Hepatocyte (in vitro differentiated cells): ENCODE measurements at regions not wholly inside any gene's neighbourhood (a gene's known extent, or its start where the extent isn't known, plus 50 kb on each side); places are given as distances from the start of the nearest gene placed in this dataset.

Experiments
- DNase-seq: peaks from one replicate; pipeline ENCODE4 v3.0.0-alpha.2; 2016; ENCODE audit warnings: low spot score
- H2AFZ ChIP-seq: fragments of 200-600 bp; sonication (generic); 2 replicates; pipeline ENCODE4 v1.6.0; 2016; ENCODE audit warnings: antibody characterized with exemption, mild to moderate bottlenecking
- H3K27ac ChIP-seq: fragments of 200-600 bp; sonication (generic); 2 replicates; pipeline ENCODE4 v1.5.1; 2016; ENCODE audit warnings: mild to moderate bottlenecking
- H3K27me3 ChIP-seq: fragments of 200-600 bp; sonication (generic); 2 replicates; pipeline ENCODE4 v1.6.1; 2016
- H3K36me3 ChIP-seq: fragments of 200-600 bp; sonication (generic); replicated peaks from 2 replicates; pipeline ENCODE4 v1.5.1; 2016; ENCODE audit warnings: low read depth; ENCODE audit not compliant: insufficient read depth
- H3K4me1 ChIP-seq: fragments of 200-600 bp; sonication (generic); 2 replicates; pipeline ENCODE4 v1.5.1; 2016; ENCODE audit warnings: mild to moderate bottlenecking, moderate library complexity; ENCODE audit not compliant: insufficient read depth
- H3K4me2 ChIP-seq: fragments of 200-600 bp; sonication (generic); 2 replicates; pipeline ENCODE4 v1.6.0; 2016
- H3K4me3 ChIP-seq: fragments of 200-600 bp; sonication (generic); 2 replicates; pipeline ENCODE4 v1.5.1; 2016; ENCODE audit warnings: mild to moderate bottlenecking
- H3K79me2 ChIP-seq: fragments of 200-600 bp; sonication (generic); 2 replicates; pipeline ENCODE4 v1.6.0; 2017; ENCODE audit warnings: mild to moderate bottlenecking
- H3K9me2 ChIP-seq: fragments of 200-600 bp; sonication (generic); replicated peaks from 2 replicates; pipeline ENCODE4 v1.6.0; 2017; ENCODE audit warnings: mild to moderate bottlenecking; ENCODE audit not compliant: insufficient read depth
- H3K9me3 ChIP-seq: fragments of 200-600 bp; sonication (generic); 2 replicates; pipeline ENCODE4 v1.5.1; 2016; ENCODE audit warnings: low read depth, mild to moderate bottlenecking
- H4K20me1 ChIP-seq: fragments of 200-600 bp; sonication (generic); 2 replicates; pipeline ENCODE4 v1.6.0; 2016; ENCODE audit warnings: mild to moderate bottlenecking; ENCODE audit not compliant: insufficient read depth, poor library complexity, severe bottlenecking
- CTCF ChIP-seq: fragments of 200-600 bp; sonication (generic); IDR thresholded peaks from 2 replicates; pipeline ENCODE4 v1.5.1; 2016; ENCODE audit warnings: antibody characterized with exemption, mild to moderate bottlenecking; ENCODE audit not compliant: poor library complexity
- EZH2 ChIP-seq: fragments of 200-600 bp; sonication (generic); IDR thresholded peaks from 2 replicates; pipeline ENCODE4 v1.6.1; 2016; ENCODE audit warnings: antibody characterized with exemption, mild to moderate bottlenecking, borderline replicate concordance
- EZH2phosphoT487 ChIP-seq: fragments of 200-600 bp; sonication (generic); IDR thresholded peaks from one replicate; pipeline ENCODE4 v1.6.1; 2018; ENCODE audit warnings: antibody characterized with exemption, mild to moderate bottlenecking, low read depth, moderate library complexity; ENCODE audit not compliant: unreplicated experiment, severe bottlenecking
- WGBS: methylation state at CpG from one replicate; pipeline ENCODE4 v1.1.6; 2016; ENCODE audit warnings: low lambda C conversion rate; ENCODE audit errors: missing lambda C conversion rate; 5-methylcytosine and 5-hydroxymethylcytosine counted together

GRCh38 chr2:16075045-16076012 lies 135.0 kb downstream of the MYCN start:
- no peaks in the 10 kb centered on the region for H3K9me3 ChIP-seq
- no peak overlapping the region for H2AFZ ChIP-seq
- H3K27me3 ChIP-seq, result no peaks in the 10 kb centered on the region
- H4K20me1 ChIP-seq, result no peaks in the 10 kb centered on the region
- no peak overlapping the region for H3K4me2 ChIP-seq
- H3K4me3 ChIP-seq, result no peak overlapping the region
- no peak for TF ChIP-seq EZH2phosphoT487
- no peak for TF ChIP-seq CTCF
- no peak for TF ChIP-seq EZH2
- WGBS, result 79% methylated on average over 9 of the region's 9 CpGs
- no peak overlapping the region for H3K27ac ChIP-seq
- peaks cover 9% of the 10 kb centered on the region for H3K4me1 ChIP-seq
- no peaks in the 10 kb centered on the region for H3K79me2 ChIP-seq
- DNase-seq, result no peak
- H3K9me2 ChIP-seq, result no peaks in the 10 kb centered on the region
- H3K36me3 ChIP-seq, result no peaks in the 10 kb centered on the region

- TF ChIP-seq EZH2, result no peak
- TF ChIP-seq CTCF, result no peak
- TF ChIP-seq EZH2phosphoT487, result no peak
- Histone ChIP-seq H3K36me3 (no peaks in the 10 kb centered on the region), H4K20me1 (no peaks in the 10 kb centered on the region), H3K79me2 (no peaks in the 10 kb centered on the region), H3K27me3 (no peaks in the 10 kb centered on the region), H3K27ac (no peak overlapping the region), H3K9me2 (no peaks in the 10 kb centered on the region), H3K4me3 (no peak overlapping the region), H3K4me2 (no peak overlapping the region), H2AFZ (no peak overlapping the region), H3K4me1 (peaks cover 21% of the 10 kb centered on the region), H3K9me3 (no peaks in the 10 kb centered on the region)
- WGBS, result 97% methylated on average over 9 of the region's 9 CpGs
- no peak for DNase-seq
Measured at GRCh38 chr2:16073921-16074425, 133.6 kb downstream of the MYCN start.

DNA sequence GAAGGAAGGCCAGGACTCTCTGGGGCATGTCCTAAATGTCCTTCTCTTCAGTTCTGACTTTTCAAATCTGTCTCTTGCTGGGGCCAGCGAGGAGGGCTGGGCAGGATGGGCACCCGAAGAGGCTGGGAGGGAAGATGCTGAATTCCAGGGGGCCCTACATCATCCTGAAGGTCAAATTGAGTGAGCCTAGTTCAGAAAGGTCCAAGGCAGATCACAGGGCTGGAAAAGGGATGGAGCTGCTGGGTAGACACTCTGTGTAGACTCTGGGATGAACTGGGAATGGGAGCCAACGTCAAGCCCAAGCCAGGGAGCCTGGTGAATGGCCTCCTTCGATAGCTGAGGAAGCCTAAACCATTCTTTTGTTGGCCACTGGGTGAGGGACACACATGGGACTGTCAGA lies 133.1 kb downstream of the MYCN start:
- Histone ChIP-seq H3K9me3 (no peaks in the 10 kb centered on the region), H3K4me3 (no peak overlapping the region), H4K20me1 (no peaks in the 10 kb centered on the region), H3K27ac (no peak overlapping the region), H3K27me3 (no peaks in the 10 kb centered on the region), H3K4me2 (no peak overlapping the region), H3K4me1 (peaks cover 24% of the 10 kb centered on the region), H3K79me2 (no peaks in the 10 kb centered on the region), H3K36me3 (no peaks in the 10 kb centered on the region), H2AFZ (no peak overlapping the region), H3K9me2 (no peaks in the 10 kb centered on the region)
- WGBS, result 87% methylated on average over 4 of the region's 4 CpGs
- TF ChIP-seq EZH2phosphoT487 (no peak), EZH2 (no peak), CTCF (no peak)
- no peak for DNase-seq
